ENCODE measurements at regions not wholly inside any gene's neighbourhood (a gene's known extent, or its start where the extent isn't known, plus 50 kb on each side); places are given as distances from the start of the nearest gene placed in this dataset.

DNA sequence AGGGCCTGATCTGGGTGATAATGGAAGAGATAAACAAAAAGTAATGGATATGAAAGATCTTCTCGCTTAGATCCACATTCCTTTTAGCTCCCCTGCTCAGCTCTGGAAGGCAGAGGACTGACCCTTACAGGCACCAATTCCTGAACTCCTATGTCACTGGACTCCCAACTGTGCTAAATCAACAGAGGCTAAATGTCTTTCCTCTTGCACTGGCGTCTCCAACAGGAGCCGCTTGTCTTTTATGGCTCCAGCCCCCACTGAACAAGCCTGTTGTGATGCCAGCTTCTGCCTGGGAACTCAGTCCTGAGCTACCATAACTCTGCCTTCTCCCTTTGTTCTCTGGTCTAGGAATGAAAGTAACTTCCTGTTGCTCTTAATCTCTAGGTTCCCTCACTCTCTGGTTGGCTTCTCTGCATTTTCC is 142.1 kb upstream of the COL11A1 start:
- Histone ChIP-seq H3K9ac (ENCODE audit: low read depth, low read length) (peak overlapping the region; percentile 54; the same call in 1 of the 2 replicates), H3K27ac (ENCODE audit: low read depth, low read length) (peak overlapping the region; percentile 91), H3K4me3 (ENCODE audit: low read depth, low read length) (no peak overlapping the region; the same call in 1 of the 2 replicates), H3K9me3 (ENCODE audit: control insufficient read depth, insufficient read depth, low read length) (no peaks in the 10 kb centered on the region), H3K36me3 (ENCODE audit: control insufficient read depth, insufficient read depth, low read length) (no peaks in the 10 kb centered on the region), H3K27me3 (ENCODE audit: control insufficient read depth, insufficient read depth, low read length) (no peaks in the 10 kb centered on the region), H3K4me1 (ENCODE audit: control insufficient read depth, insufficient read depth, low read length) (peaks cover 17% of the 10 kb centered on the region)

GRCh38 chr1:103248417-103249102 is 140.2 kb upstream of the COL11A1 start:
- no peak overlapping the region for H3K9ac ChIP-seq (ENCODE audit: low read depth, low read length)
- H3K27me3 ChIP-seq (ENCODE audit: control insufficient read depth, insufficient read depth, low read length) = no peaks in the 10 kb centered on the region
- peaks cover 17% of the 10 kb centered on the region for H3K4me1 ChIP-seq (ENCODE audit: control insufficient read depth, insufficient read depth, low read length)
- no peak overlapping the region for H3K27ac ChIP-seq (ENCODE audit: low read depth, low read length)
- no peaks in the 10 kb centered on the region for H3K9me3 ChIP-seq (ENCODE audit: control insufficient read depth, insufficient read depth, low read length)
- no peak overlapping the region for H3K4me3 ChIP-seq (ENCODE audit: low read depth, low read length)
- no peaks in the 10 kb centered on the region for H3K36me3 ChIP-seq (ENCODE audit: control insufficient read depth, insufficient read depth, low read length)

DNA sequence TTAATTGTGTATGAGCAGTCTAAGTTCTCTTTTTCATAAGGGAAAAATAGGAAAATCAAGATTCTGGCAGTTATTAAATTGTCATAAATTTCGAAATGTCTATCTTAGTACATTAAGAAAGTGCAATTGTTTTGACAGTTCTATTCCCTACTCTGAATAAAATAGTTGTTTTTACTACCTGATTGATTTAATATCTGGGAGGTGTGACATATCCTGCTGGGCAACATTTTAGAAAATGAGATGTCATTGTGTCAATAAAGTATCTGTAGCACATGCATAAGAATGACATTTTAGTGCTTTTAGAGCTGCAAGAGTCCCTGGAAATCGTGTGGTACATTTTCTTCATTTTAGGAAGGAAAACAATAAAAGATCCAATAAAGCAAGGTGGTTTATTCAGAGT is 139.2 kb upstream of the COL11A1 start:
- Histone ChIP-seq H3K4me1 (ENCODE audit: control insufficient read depth, insufficient read depth, low read length) (peaks cover 17% of the 10 kb centered on the region), H3K27ac (ENCODE audit: low read depth, low read length) (no peak overlapping the region), H3K36me3 (ENCODE audit: control insufficient read depth, insufficient read depth, low read length) (no peaks in the 10 kb centered on the region), H3K27me3 (ENCODE audit: control insufficient read depth, insufficient read depth, low read length) (no peaks in the 10 kb centered on the region), H3K9me3 (ENCODE audit: control insufficient read depth, insufficient read depth, low read length) (no peaks in the 10 kb centered on the region), H3K4me3 (ENCODE audit: low read depth, low read length) (no peak overlapping the region), H3K9ac (ENCODE audit: low read depth, low read length) (no peak overlapping the region)

DNA sequence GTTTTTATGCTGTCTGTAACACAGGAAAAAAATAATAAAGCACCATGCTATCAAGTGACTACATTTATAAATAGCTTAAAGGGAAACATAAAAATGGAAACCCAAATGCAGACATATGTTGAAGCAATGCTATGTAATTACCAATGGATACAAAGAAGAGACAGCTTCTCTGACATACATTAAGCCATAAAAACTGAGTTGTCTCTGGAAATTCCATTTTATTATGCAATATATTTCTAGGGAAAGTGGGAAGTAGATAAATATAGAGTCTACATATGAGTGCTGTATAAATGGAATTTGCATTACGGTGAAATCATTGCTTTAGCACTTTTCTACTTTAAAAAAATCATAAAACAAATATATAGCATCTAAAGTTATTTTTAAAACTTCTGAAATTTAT is 135.2 kb upstream of the COL11A1 start:
- Histone ChIP-seq H3K27ac (ENCODE audit: low read depth, low read length) (no peak overlapping the region), H3K9me3 (ENCODE audit: control insufficient read depth, insufficient read depth, low read length) (no peaks in the 10 kb centered on the region), H3K9ac (ENCODE audit: low read depth, low read length) (no peak overlapping the region), H3K36me3 (ENCODE audit: control insufficient read depth, insufficient read depth, low read length) (no peaks in the 10 kb centered on the region), H3K27me3 (ENCODE audit: control insufficient read depth, insufficient read depth, low read length) (no peaks in the 10 kb centered on the region), H3K4me1 (ENCODE audit: control insufficient read depth, insufficient read depth, low read length) (peaks cover 3% of the 10 kb centered on the region; the same call in 1 of the 2 replicates), H3K4me3 (ENCODE audit: low read depth, low read length) (no peak overlapping the region)

DNA sequence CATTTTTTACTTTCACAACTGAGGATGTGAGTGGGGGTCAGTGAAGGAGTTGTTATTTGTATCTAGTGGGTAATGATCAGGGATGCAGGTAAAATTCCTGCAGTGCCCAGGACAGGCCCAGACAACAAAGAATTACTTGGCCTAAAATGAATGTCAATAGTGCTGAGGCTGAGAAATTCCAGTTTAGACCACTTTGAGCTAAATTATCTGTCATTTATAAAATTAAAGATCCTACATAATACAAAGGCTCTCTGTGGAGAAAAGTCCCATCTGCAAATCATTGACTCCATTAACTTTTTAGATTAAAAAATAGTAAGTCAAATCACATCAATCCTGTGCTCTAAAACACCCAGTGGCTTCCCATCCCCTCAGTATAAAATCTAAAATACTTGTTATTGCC is 130.7 kb upstream of the COL11A1 start:
- Histone ChIP-seq H3K36me3 (ENCODE audit: control insufficient read depth, insufficient read depth, low read length) (no peaks in the 10 kb centered on the region), H3K4me3 (ENCODE audit: low read depth, low read length) (no peak overlapping the region), H3K27ac (ENCODE audit: low read depth, low read length) (no peak overlapping the region), H3K27me3 (ENCODE audit: control insufficient read depth, insufficient read depth, low read length) (no peaks in the 10 kb centered on the region), H3K9ac (ENCODE audit: low read depth, low read length) (no peak overlapping the region), H3K9me3 (ENCODE audit: control insufficient read depth, insufficient read depth, low read length) (peaks cover 4% of the 10 kb centered on the region; the same call in 1 of the 2 replicates), H3K4me1 (ENCODE audit: control insufficient read depth, insufficient read depth, low read length) (no peaks in the 10 kb centered on the region)

- Histone ChIP-seq H3K36me3 (ENCODE audit: control insufficient read depth, insufficient read depth, low read length) (no peaks in the 10 kb centered on the region), H3K9me3 (ENCODE audit: control insufficient read depth, insufficient read depth, low read length) (no peaks in the 10 kb centered on the region), H3K4me3 (ENCODE audit: low read depth, low read length) (no peak overlapping the region), H3K27ac (ENCODE audit: low read depth, low read length) (no peak overlapping the region), H3K27me3 (ENCODE audit: control insufficient read depth, insufficient read depth, low read length) (no peaks in the 10 kb centered on the region), H3K9ac (ENCODE audit: low read depth, low read length) (no peak overlapping the region), H3K4me1 (ENCODE audit: control insufficient read depth, insufficient read depth, low read length) (no peaks in the 10 kb centered on the region)
Observed at GRCh38 chr1:103230061-103230460, 121.7 kb upstream of the COL11A1 start.

DNA sequence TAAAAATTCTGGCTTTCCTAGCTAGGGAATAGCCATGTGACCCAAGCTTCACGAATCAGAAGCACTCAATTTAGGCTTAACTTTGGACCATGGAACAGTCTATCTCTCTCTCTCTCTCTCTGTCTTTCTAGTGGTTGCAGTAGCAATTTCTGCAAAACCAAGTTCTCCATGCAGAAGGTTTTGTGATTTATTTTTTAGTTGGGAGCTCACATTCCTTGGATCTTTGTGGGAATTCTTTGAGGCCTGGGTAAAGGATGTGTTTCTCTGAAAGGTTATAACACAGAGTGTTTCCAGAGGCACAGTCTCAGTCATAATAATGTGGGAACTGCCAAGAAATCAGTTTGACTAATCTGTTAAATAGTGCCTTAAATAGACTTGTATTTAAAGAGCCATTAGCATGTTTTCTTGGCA is 112.3 kb upstream of the COL11A1 start:
- Histone ChIP-seq H3K4me3 (ENCODE audit: low read depth, low read length) (no peak overlapping the region), H3K9ac (ENCODE audit: low read depth, low read length) (no peak overlapping the region), H3K9me3 (ENCODE audit: control insufficient read depth, insufficient read depth, low read length) (no peaks in the 10 kb centered on the region), H3K27ac (ENCODE audit: low read depth, low read length) (no peak overlapping the region), H3K4me1 (ENCODE audit: control insufficient read depth, insufficient read depth, low read length) (no peaks in the 10 kb centered on the region), H3K36me3 (ENCODE audit: control insufficient read depth, insufficient read depth, low read length) (no peaks in the 10 kb centered on the region), H3K27me3 (ENCODE audit: control insufficient read depth, insufficient read depth, low read length) (no peaks in the 10 kb centered on the region)

GRCh38 chr1:103218821-103219220 is 110.5 kb upstream of the COL11A1 start:
- Histone ChIP-seq H3K4me3 (ENCODE audit: low read depth, low read length) (no peak overlapping the region), H3K4me1 (ENCODE audit: control insufficient read depth, insufficient read depth, low read length) (no peaks in the 10 kb centered on the region), H3K9ac (ENCODE audit: low read depth, low read length) (no peak overlapping the region), H3K27ac (ENCODE audit: low read depth, low read length) (no peak overlapping the region), H3K9me3 (ENCODE audit: control insufficient read depth, insufficient read depth, low read length) (no peaks in the 10 kb centered on the region), H3K36me3 (ENCODE audit: control insufficient read depth, insufficient read depth, low read length) (no peaks in the 10 kb centered on the region), H3K27me3 (ENCODE audit: control insufficient read depth, insufficient read depth, low read length) (no peaks in the 10 kb centered on the region)

DNA sequence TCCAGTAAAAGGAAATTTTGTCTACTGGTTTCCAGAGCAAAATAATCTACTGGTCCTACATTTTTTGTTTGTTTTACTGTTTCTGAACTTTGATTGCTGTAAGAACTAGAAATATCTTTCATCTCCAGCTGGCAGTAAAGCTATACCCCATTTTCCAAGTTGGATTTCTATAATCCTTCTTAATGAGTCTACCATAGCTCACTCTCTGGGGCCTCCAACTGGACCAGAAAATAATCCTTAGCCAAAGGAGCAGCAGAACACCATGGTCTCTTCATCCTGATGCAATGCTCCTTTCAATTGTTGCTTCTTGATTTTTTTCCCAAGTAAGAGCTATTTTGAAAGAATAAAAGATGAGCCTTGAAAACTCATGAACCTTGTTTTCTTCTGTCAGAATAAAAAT is 110.0 kb upstream of the COL11A1 start:
- H3K27ac ChIP-seq (ENCODE audit: low read depth, low read length) = no peak overlapping the region
- no peaks in the 10 kb centered on the region for H3K4me1 ChIP-seq (ENCODE audit: control insufficient read depth, insufficient read depth, low read length)
- H3K27me3 ChIP-seq (ENCODE audit: control insufficient read depth, insufficient read depth, low read length) = no peaks in the 10 kb centered on the region
- no peaks in the 10 kb centered on the region for H3K9me3 ChIP-seq (ENCODE audit: control insufficient read depth, insufficient read depth, low read length)
- H3K4me3 ChIP-seq (ENCODE audit: low read depth, low read length) = no peak overlapping the region
- H3K36me3 ChIP-seq (ENCODE audit: control insufficient read depth, insufficient read depth, low read length) = no peaks in the 10 kb centered on the region
- no peak overlapping the region for H3K9ac ChIP-seq (ENCODE audit: low read depth, low read length)

GRCh38 chr1:103211073-103211472 is 102.8 kb upstream of the COL11A1 start:
- Histone ChIP-seq H3K4me3 (ENCODE audit: low read depth, low read length) (no peak overlapping the region), H3K27me3 (ENCODE audit: control insufficient read depth, insufficient read depth, low read length) (no peaks in the 10 kb centered on the region), H3K9me3 (ENCODE audit: control insufficient read depth, insufficient read depth, low read length) (no peaks in the 10 kb centered on the region), H3K27ac (ENCODE audit: low read depth, low read length) (no peak overlapping the region), H3K9ac (ENCODE audit: low read depth, low read length) (no peak overlapping the region), H3K36me3 (ENCODE audit: control insufficient read depth, insufficient read depth, low read length) (no peaks in the 10 kb centered on the region), H3K4me1 (ENCODE audit: control insufficient read depth, insufficient read depth, low read length) (no peaks in the 10 kb centered on the region)

DNA sequence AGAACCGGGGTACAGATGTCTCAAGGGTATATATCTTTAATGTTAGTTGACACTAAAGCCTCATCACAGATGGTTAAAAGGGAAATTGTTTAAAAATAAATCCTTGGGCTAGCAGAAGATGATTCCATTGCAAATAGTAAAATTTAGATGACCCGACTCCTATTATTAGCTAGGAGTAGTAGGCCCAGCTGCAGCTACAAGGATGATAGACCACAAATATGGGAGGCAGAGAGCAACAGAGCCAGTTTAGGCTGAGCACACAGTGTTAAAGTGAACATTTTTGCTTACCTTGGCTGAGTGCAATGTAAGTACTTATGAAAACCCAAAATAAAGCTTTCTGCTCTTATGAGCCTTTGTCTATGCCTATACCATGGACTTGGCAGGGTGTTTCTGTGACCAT is 100.5 kb upstream of the COL11A1 start:
- H3K27me3 ChIP-seq (ENCODE audit: control insufficient read depth, insufficient read depth, low read length) = no peaks in the 10 kb centered on the region
- H3K27ac ChIP-seq (ENCODE audit: low read depth, low read length) = no peak overlapping the region
- H3K4me1 ChIP-seq (ENCODE audit: control insufficient read depth, insufficient read depth, low read length) = no peaks in the 10 kb centered on the region
- no peaks in the 10 kb centered on the region for H3K36me3 ChIP-seq (ENCODE audit: control insufficient read depth, insufficient read depth, low read length)
- H3K9me3 ChIP-seq (ENCODE audit: control insufficient read depth, insufficient read depth, low read length) = no peaks in the 10 kb centered on the region
- H3K4me3 ChIP-seq (ENCODE audit: low read depth, low read length) = no peak overlapping the region
- no peak overlapping the region for H3K9ac ChIP-seq (ENCODE audit: low read depth, low read length)
